ENCODE measurements at regions not wholly inside any gene's neighbourhood (a gene's known extent, or its start where the extent isn't known, plus 50 kb on each side); places are given as distances from the start of the nearest gene placed in this dataset.

- Histone ChIP-seq H3K4me3 (ENCODE audit: insufficient read depth, low read length, poor library complexity, severe bottlenecking) (no peak overlapping the region), H2AFZ (ENCODE audit: low read depth, low read length, severe bottlenecking) (no peak overlapping the region), H3K36me3 (ENCODE audit: low read length) (no peaks in the 10 kb centered on the region), H3K79me2 (ENCODE audit: insufficient read depth, low read length) (no peaks in the 10 kb centered on the region), H3K9me3 (ENCODE audit: insufficient read depth, low read length) (no peaks in the 10 kb centered on the region), H3K27me3 (ENCODE audit: low read length) (no peaks in the 10 kb centered on the region), H3K9me2 (replicated peaks; ENCODE audit: insufficient read depth, low read length) (no peaks in the 10 kb centered on the region), H3K9ac (ENCODE audit: low read length) (no peak overlapping the region), H3K27ac (ENCODE audit: low read depth, low read length) (no peak overlapping the region), H3K4me2 (ENCODE audit: low read depth, low read length, poor library complexity, severe bottlenecking) (no peak overlapping the region), H4K20me1 (ENCODE audit: low read depth, low read length) (no peaks in the 10 kb centered on the region), H3F3A (ENCODE audit: insufficient read depth) (no peaks in the 10 kb centered on the region)
- no peak for TF ChIP-seq CTCF (IDR thresholded peaks at IDR 0.05; ENCODE audit: insufficient read depth, low read length, poor library complexity, severe bottlenecking)
- no peak for TF ChIP-seq EZH2phosphoT487 (conservative IDR thresholded peaks at IDR 0.05; ENCODE audit: low read length)
Measured at GRCh38 chr20:12673352-12673751, 335.4 kb upstream of the SPTLC3 start.

GRCh38 chr20:12677925-12678324, 330.8 kb upstream of the SPTLC3 start:
- Histone ChIP-seq H3K9me3 (ENCODE audit: insufficient read depth, low read length) (no peaks in the 10 kb centered on the region), H4K20me1 (ENCODE audit: low read depth, low read length) (no peaks in the 10 kb centered on the region), H3K4me2 (ENCODE audit: low read depth, low read length, poor library complexity, severe bottlenecking) (no peak overlapping the region), H3K36me3 (ENCODE audit: low read length) (no peaks in the 10 kb centered on the region), H3K9ac (ENCODE audit: low read length) (no peak overlapping the region), H3K79me2 (ENCODE audit: insufficient read depth, low read length) (no peaks in the 10 kb centered on the region), H2AFZ (ENCODE audit: low read depth, low read length, severe bottlenecking) (no peak overlapping the region), H3K27ac (ENCODE audit: low read depth, low read length) (no peak overlapping the region), H3K27me3 (ENCODE audit: low read length) (no peaks in the 10 kb centered on the region), H3K4me3 (ENCODE audit: insufficient read depth, low read length, poor library complexity, severe bottlenecking) (no peak overlapping the region), H3F3A (ENCODE audit: insufficient read depth) (no peaks in the 10 kb centered on the region), H3K9me2 (replicated peaks; ENCODE audit: insufficient read depth, low read length) (no peaks in the 10 kb centered on the region)
- no peak for TF ChIP-seq CTCF (IDR thresholded peaks at IDR 0.05; ENCODE audit: insufficient read depth, low read length, poor library complexity, severe bottlenecking)
- no peak for TF ChIP-seq EZH2phosphoT487 (conservative IDR thresholded peaks at IDR 0.05; ENCODE audit: low read length)

- H3K9ac ChIP-seq (ENCODE audit: low read length) = no peak overlapping the region
- H3K36me3 ChIP-seq (ENCODE audit: low read length) = no peaks in the 10 kb centered on the region
- no peaks in the 10 kb centered on the region for H3K9me2 ChIP-seq (replicated peaks; ENCODE audit: insufficient read depth, low read length)
- no peaks in the 10 kb centered on the region for H4K20me1 ChIP-seq (ENCODE audit: low read depth, low read length)
- no peak overlapping the region for H3K4me2 ChIP-seq (ENCODE audit: low read depth, low read length, poor library complexity, severe bottlenecking)
- TF ChIP-seq EZH2phosphoT487 (conservative IDR thresholded peaks at IDR 0.05; ENCODE audit: low read length) (no peak), CTCF (IDR thresholded peaks at IDR 0.05; ENCODE audit: insufficient read depth, low read length, poor library complexity, severe bottlenecking) (no peak)
- no peaks in the 10 kb centered on the region for H3K79me2 ChIP-seq (ENCODE audit: insufficient read depth, low read length)
- H3K27ac ChIP-seq (ENCODE audit: low read depth, low read length) = no peak overlapping the region
- H2AFZ ChIP-seq (ENCODE audit: low read depth, low read length, severe bottlenecking) = no peak overlapping the region
- H3K9me3 ChIP-seq (ENCODE audit: insufficient read depth, low read length) = no peaks in the 10 kb centered on the region
- no peak overlapping the region for H3K4me3 ChIP-seq (ENCODE audit: insufficient read depth, low read length, poor library complexity, severe bottlenecking)
- H3F3A ChIP-seq (ENCODE audit: insufficient read depth) = no peaks in the 10 kb centered on the region
- H3K27me3 ChIP-seq (ENCODE audit: low read length) = no peaks in the 10 kb centered on the region
Measured at GRCh38 chr20:12679447-12679846, 329.3 kb upstream of the SPTLC3 start.
